GM23248 (cell line): ENCODE measurements at regions not wholly inside any gene's neighbourhood (a gene's known extent, or its start where the extent isn't known, plus 50 kb on each side); places are given as distances from the start of the nearest gene placed in this dataset.

Experiments used
- DNase-seq: peaks from one replicate; pipeline ENCODE4 v3.0.0-alpha.2; 2015
- H2AFZ ChIP-seq: fragments of 200-600 bp; sonication (generic); 2 replicates; pipeline ENCODE4 v1.6.1; 2016; ENCODE audit warnings: antibody characterized with exemption
- H3F3A ChIP-seq: fragments of 200-600 bp; sonication (generic); 2 replicates; pipeline ENCODE4 v1.6.1; 2016; ENCODE audit warnings: mild to moderate bottlenecking, antibody characterized with exemption, mixed run types; ENCODE audit not compliant: insufficient read depth
- H3K27ac ChIP-seq: fragments of 200-600 bp; sonication (generic); 2 replicates; pipeline ENCODE4 v1.5.1; 2016; ENCODE audit warnings: mild to moderate bottlenecking
- H3K27me3 ChIP-seq: fragments of 200-600 bp; sonication (generic); replicated peaks from 2 replicates; pipeline ENCODE4 v1.6.1; 2016; ENCODE audit warnings: mild to moderate bottlenecking; ENCODE audit not compliant: insufficient read depth
- H3K36me3 ChIP-seq: fragments of 200-600 bp; sonication (generic); 2 replicates; pipeline ENCODE4 v1.6.1; 2016; ENCODE audit warnings: low read depth, mild to moderate bottlenecking
- H3K4me1 ChIP-seq: fragments of 200-600 bp; sonication (generic); 2 replicates; pipeline ENCODE4 v1.6.1; 2016; ENCODE audit warnings: mild to moderate bottlenecking; ENCODE audit not compliant: insufficient read depth
- H3K4me2 ChIP-seq: fragments of 200-600 bp; sonication (generic); one replicate; pipeline ENCODE4 v1.6.1; 2016; ENCODE audit warnings: mild to moderate bottlenecking; ENCODE audit not compliant: unreplicated experiment
- H3K4me3 ChIP-seq: fragments of 200-600 bp; sonication (generic); 2 replicates; pipeline ENCODE4 v1.5.1; 2016; ENCODE audit warnings: mild to moderate bottlenecking
- H3K79me2 ChIP-seq: fragments of 200-600 bp; sonication (generic); 2 replicates; pipeline ENCODE4 v1.6.1; 2016; ENCODE audit warnings: mild to moderate bottlenecking; ENCODE audit not compliant: insufficient read depth
- H3K9ac ChIP-seq: fragments of 200-600 bp; sonication (generic); 2 replicates; pipeline ENCODE4 v1.6.1; 2016; ENCODE audit warnings: mild to moderate bottlenecking
- H3K9me2 ChIP-seq: fragments of 200-600 bp; sonication (generic); 2 replicates; pipeline ENCODE4 v1.6.1; 2016; ENCODE audit warnings: mixed run types, mild to moderate bottlenecking, moderate library complexity; ENCODE audit not compliant: insufficient read depth
- H3K9me3 ChIP-seq: fragments of 200-600 bp; sonication (generic); one replicate; pipeline ENCODE4 v1.6.1; 2017; ENCODE audit warnings: low read depth
- H4K20me1 ChIP-seq: fragments of 200-600 bp; sonication (generic); 2 replicates; pipeline ENCODE4 v1.6.0; 2016; ENCODE audit not compliant: insufficient read depth
- EZH2 ChIP-seq: fragments of 200-600 bp; sonication (generic); IDR thresholded peaks from 2 replicates; pipeline ENCODE4 v1.6.1; 2018; ENCODE audit warnings: antibody characterized with exemption, mild to moderate bottlenecking; ENCODE audit not compliant: insufficient read depth, poor library complexity, severe bottlenecking
- EZH2phosphoT487 ChIP-seq: fragments of 200-600 bp; sonication (generic); IDR thresholded peaks from 2 replicates; pipeline ENCODE4 v1.6.1; 2018; ENCODE audit warnings: antibody characterized with exemption, moderate library complexity, mild to moderate bottlenecking, low read depth; ENCODE audit not compliant: insufficient read depth
- WGBS, 2 experiments: methylation state at CpG; one replicate each; pipeline ENCODE4 v1.1.6; 2015 to 2017; ENCODE audit warnings: low lambda C conversion rate in 2 of 2, low coverage in 1 of 2; ENCODE audit errors: missing lambda C conversion rate in 2 of 2; 5-methylcytosine and 5-hydroxymethylcytosine counted together
- in situ Hi-C: fragments of 300-500 bp; cut with MboI; formaldehyde crosslinking; loops from 2 replicates; pipeline ENCODE4 v1.15.0; 2020

GRCh38 chr9:103709366-103709765 is 384.7 kb upstream of the SMC2 start:
- H3K27me3 ChIP-seq, result no peaks in the 10 kb centered on the region
- no peaks in the 10 kb centered on the region for H3F3A ChIP-seq
- no peak overlapping the region for H3K9ac ChIP-seq
- H3K4me3 ChIP-seq, result no peak overlapping the region
- H3K4me2 ChIP-seq, result no peak overlapping the region
- no peaks in the 10 kb centered on the region for H3K9me2 ChIP-seq
- H4K20me1 ChIP-seq, result no peaks in the 10 kb centered on the region
- H3K4me1 ChIP-seq, result no peaks in the 10 kb centered on the region
- H3K27ac ChIP-seq, result no peak overlapping the region
- in situ Hi-C loops, result no loop called here
- no peaks in the 10 kb centered on the region for H3K36me3 ChIP-seq
- H3K79me2 ChIP-seq, result no peaks in the 10 kb centered on the region
- TF ChIP-seq EZH2 (no peak), EZH2phosphoT487 (no peak)
- H3K9me3 ChIP-seq, result no peaks in the 10 kb centered on the region
- DNase-seq, result no peak
- no peak overlapping the region for H2AFZ ChIP-seq

DNA sequence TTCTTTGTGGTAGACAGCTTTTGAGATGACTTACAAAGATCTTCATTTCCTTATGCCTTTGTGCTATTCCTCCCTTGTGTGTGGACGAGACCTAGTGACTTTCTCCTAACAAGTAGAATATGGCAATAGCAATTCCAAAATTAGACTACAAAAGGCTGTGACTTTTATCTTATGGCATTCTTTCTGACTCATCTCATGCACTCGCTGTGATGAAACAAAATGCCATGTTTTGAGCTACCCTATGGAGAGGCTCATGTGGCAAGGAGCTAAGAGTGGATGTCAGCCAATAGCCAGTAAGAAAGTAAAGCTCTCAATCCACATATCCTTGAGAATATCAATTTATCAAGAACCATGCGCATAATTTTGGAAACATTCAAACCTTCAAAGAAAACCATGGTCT is 380.5 kb upstream of the SMC2 start:
- Histone ChIP-seq H3K36me3 (no peaks in the 10 kb centered on the region), H3K79me2 (no peaks in the 10 kb centered on the region), H3K4me1 (no peaks in the 10 kb centered on the region), H3K9me2 (no peaks in the 10 kb centered on the region), H3K27me3 (no peaks in the 10 kb centered on the region), H3K4me3 (no peak overlapping the region), H4K20me1 (no peaks in the 10 kb centered on the region), H3K9me3 (no peaks in the 10 kb centered on the region), H3K9ac (no peak overlapping the region), H3F3A (no peaks in the 10 kb centered on the region), H3K27ac (no peak overlapping the region), H2AFZ (no peak overlapping the region), H3K4me2 (no peak overlapping the region)
- TF ChIP-seq EZH2 (no peak), EZH2phosphoT487 (no peak)
- in situ Hi-C loops, result no loop called here
- 25 to 28% methylated on average over 3 of the region's 3 CpGs for WGBS, 2 experiments
- no peak for DNase-seq

DNA sequence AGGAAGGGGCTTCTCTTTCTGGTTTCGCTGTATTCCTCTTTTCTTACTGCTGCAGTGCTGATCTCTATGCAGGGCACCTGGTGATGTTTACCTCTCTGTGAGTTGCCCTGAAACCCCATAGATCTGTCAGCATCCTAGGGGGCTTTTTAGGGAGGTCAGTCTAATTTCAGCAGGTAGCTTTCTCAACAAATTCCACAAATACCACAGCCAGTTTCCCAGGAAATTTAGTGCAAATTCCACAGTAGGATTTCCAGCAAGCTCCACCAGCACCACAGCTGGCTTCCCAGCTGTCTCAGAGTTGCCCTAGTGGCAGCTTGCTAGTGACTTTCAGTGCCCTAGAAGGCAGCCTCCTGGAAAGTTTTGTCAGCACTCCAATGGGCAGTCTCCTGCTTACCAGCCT is 379.1 kb upstream of the SMC2 start:
- H3K27me3 ChIP-seq, result no peaks in the 10 kb centered on the region
- no peaks in the 10 kb centered on the region for H3K9me2 ChIP-seq
- H3K9me3 ChIP-seq, result no peaks in the 10 kb centered on the region
- no peaks in the 10 kb centered on the region for H3F3A ChIP-seq
- 25 to 28% methylated on average over 1 of the region's 1 CpG for WGBS, 2 experiments
- no peak overlapping the region for H3K27ac ChIP-seq
- no peak overlapping the region for H2AFZ ChIP-seq
- no peak for DNase-seq
- no peaks in the 10 kb centered on the region for H4K20me1 ChIP-seq
- in situ Hi-C loops, result no loop called here
- no peak overlapping the region for H3K9ac ChIP-seq
- no peaks in the 10 kb centered on the region for H3K4me1 ChIP-seq
- no peak for TF ChIP-seq EZH2phosphoT487
- TF ChIP-seq EZH2, result no peak
- H3K79me2 ChIP-seq, result no peaks in the 10 kb centered on the region
- H3K36me3 ChIP-seq, result no peaks in the 10 kb centered on the region
- no peak overlapping the region for H3K4me2 ChIP-seq
- H3K4me3 ChIP-seq, result no peak overlapping the region

- no peaks in the 10 kb centered on the region for H3K4me1 ChIP-seq
- no peak overlapping the region for H3K9ac ChIP-seq
- 3% methylated on average over 2 of the region's 2 CpGs for WGBS, 2 experiments
- H3K9me3 ChIP-seq, result no peaks in the 10 kb centered on the region
- no peaks in the 10 kb centered on the region for H3K27me3 ChIP-seq
- H2AFZ ChIP-seq, result no peak overlapping the region
- H4K20me1 ChIP-seq, result no peaks in the 10 kb centered on the region
- TF ChIP-seq EZH2 (no peak), EZH2phosphoT487 (no peak)
- in situ Hi-C loops, result no loop called here
- DNase-seq, result no peak
- no peak overlapping the region for H3K4me3 ChIP-seq
- H3K79me2 ChIP-seq, result no peaks in the 10 kb centered on the region
- no peak overlapping the region for H3K4me2 ChIP-seq
- no peaks in the 10 kb centered on the region for H3K9me2 ChIP-seq
- H3K36me3 ChIP-seq, result no peaks in the 10 kb centered on the region
- no peak overlapping the region for H3K27ac ChIP-seq
- no peaks in the 10 kb centered on the region for H3F3A ChIP-seq
Observed at GRCh38 chr9:103721056-103721455, 373.1 kb upstream of the SMC2 start.

DNA sequence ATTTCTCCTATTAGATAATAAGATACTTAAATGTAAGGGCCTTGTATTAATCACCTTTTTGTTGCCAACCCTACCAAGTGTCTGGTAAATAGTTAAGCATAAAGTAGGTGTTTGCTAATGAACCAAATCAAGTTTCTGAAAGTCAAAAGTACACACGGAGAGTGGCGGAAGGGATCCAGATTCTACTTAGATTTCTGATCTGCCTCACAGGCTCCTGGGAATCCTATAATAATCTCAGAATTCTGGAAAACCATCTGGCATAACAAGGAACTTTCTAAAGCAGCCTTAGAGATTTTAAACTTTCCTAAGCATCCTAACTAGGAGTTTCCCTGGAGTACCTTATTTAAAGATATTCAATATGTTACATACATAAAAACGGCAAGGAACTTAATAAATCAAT is 363.2 kb upstream of the SMC2 start:
- Histone ChIP-seq H3F3A (no peaks in the 10 kb centered on the region), H3K27me3 (no peaks in the 10 kb centered on the region), H3K4me3 (no peak overlapping the region), H3K9me3 (no peaks in the 10 kb centered on the region), H4K20me1 (no peaks in the 10 kb centered on the region), H3K4me1 (no peaks in the 10 kb centered on the region), H2AFZ (no peak overlapping the region), H3K9me2 (no peaks in the 10 kb centered on the region), H3K9ac (no peak overlapping the region), H3K36me3 (no peaks in the 10 kb centered on the region; the same call in 1 of the 2 replicates), H3K4me2 (no peak overlapping the region), H3K27ac (no peak overlapping the region), H3K79me2 (no peaks in the 10 kb centered on the region)
- in situ Hi-C loops, result no loop called here
- no peak for TF ChIP-seq EZH2phosphoT487
- no peak for TF ChIP-seq EZH2
- 49 to 51% methylated on average over 3 of the region's 3 CpGs for whole genome bisulfite sequencing, 2 experiments
- DNase-seq, result no peak
